ENCODE measurements at regions not wholly inside any gene's neighbourhood (a gene's known extent, or its start where the extent isn't known, plus 50 kb on each side); places are given as distances from the start of the nearest gene placed in this dataset.

GRCh38 chr13:76459863-76460262, 426.3 kb downstream of the KCTD12 start:
- no CpG with 5 or more reads among the region's 4 CpGs for WGBS (ENCODE audit: extremely low coverage, insufficient read length, low lambda C conversion rate)

More at GRCh38 chr13:76459863-76460262, 426.3 kb downstream of the KCTD12 start:
- Histone ChIP-seq H3K23ac (ENCODE audit: insufficient read length, low read depth, low read length) (no peak overlapping the region), H4K20me1 (ENCODE audit: control insufficient read depth, insufficient read depth, insufficient read length) (no peaks in the 10 kb centered on the region), H3K23me2 (ENCODE audit: insufficient read length, low read depth, low read length, poor library complexity, severe bottlenecking) (no peaks in the 10 kb centered on the region), H3K79me2 (ENCODE audit: insufficient read depth, low read length) (no peaks in the 10 kb centered on the region), H2AFZ (ENCODE audit: low read length) (no peak overlapping the region), H3K18ac (ENCODE audit: insufficient read length, low read depth, low read length) (no peak overlapping the region), H3T11ph (ENCODE audit: low read length) (no peak overlapping the region), H2BK20ac (ENCODE audit: low read depth, low read length, poor library complexity, severe bottlenecking) (no peak overlapping the region), H2BK12ac (ENCODE audit: insufficient read length, low read depth, low read length) (no peak overlapping the region), H3K4ac (ENCODE audit: low read depth, low read length) (no peak overlapping the region), H3K14ac (ENCODE audit: insufficient read depth, low read length) (no peak overlapping the region), H4K8ac (replicated peaks; ENCODE audit: insufficient read length, low read depth, low read length) (no peak overlapping the region), H4K5ac (ENCODE audit: insufficient read length, low read depth, low read length) (no peak overlapping the region), H3K27me3 (ENCODE audit: insufficient read depth, low read length) (no peaks in the 10 kb centered on the region), H3K79me1 (ENCODE audit: insufficient read depth, low read depth, low read length, poor library complexity, severe bottlenecking) (no peaks in the 10 kb centered on the region), H2BK120ac (ENCODE audit: low read depth, low read length, poor library complexity, severe bottlenecking) (no peak overlapping the region), H3K9me3 (ENCODE audit: control insufficient read depth, low read depth, low read length) (no peaks in the 10 kb centered on the region), H2BK5ac (ENCODE audit: insufficient read length, low read length) (no peak overlapping the region), H3K56ac (ENCODE audit: insufficient read length, low read depth, low read length) (no peak overlapping the region), H3K27ac (ENCODE audit: insufficient read length, low read depth, low read length) (no peak overlapping the region), H4K91ac (ENCODE audit: insufficient read length, low read depth, low read length) (no peak overlapping the region), H3K4me2 (ENCODE audit: insufficient read depth, insufficient read length, low read length) (no peak overlapping the region), H2AK5ac (ENCODE audit: insufficient read length, low read length) (no peak overlapping the region), H3K9ac (ENCODE audit: extremely low read depth, insufficient read length, low read length) (no peak overlapping the region), H3K4me1 (ENCODE audit: insufficient read depth, low read length) (no peaks in the 10 kb centered on the region), H2BK15ac (ENCODE audit: low read depth, low read length) (no peak overlapping the region)
- H3K27ac Mint-ChIP-seq = no peak overlapping the region
- H3K36me3 Mint-ChIP-seq (ENCODE audit: insufficient read depth in 1 of 3, low read depth in 3 of 3) = no peaks in the 10 kb centered on the region; a peak in 1 of 7 replicates
- H3K27me3 Mint-ChIP-seq (ENCODE audit: low read depth) = no peaks in the 10 kb centered on the region
- no peaks in the 10 kb centered on the region for H3K9me3 Mint-ChIP-seq
- no peak for DNase-seq
- no peaks in the 10 kb centered on the region for H3K4me1 Mint-ChIP-seq
- no peak overlapping the region for H3K4me3 Mint-ChIP-seq
- TF ChIP-seq, protein P1, sequence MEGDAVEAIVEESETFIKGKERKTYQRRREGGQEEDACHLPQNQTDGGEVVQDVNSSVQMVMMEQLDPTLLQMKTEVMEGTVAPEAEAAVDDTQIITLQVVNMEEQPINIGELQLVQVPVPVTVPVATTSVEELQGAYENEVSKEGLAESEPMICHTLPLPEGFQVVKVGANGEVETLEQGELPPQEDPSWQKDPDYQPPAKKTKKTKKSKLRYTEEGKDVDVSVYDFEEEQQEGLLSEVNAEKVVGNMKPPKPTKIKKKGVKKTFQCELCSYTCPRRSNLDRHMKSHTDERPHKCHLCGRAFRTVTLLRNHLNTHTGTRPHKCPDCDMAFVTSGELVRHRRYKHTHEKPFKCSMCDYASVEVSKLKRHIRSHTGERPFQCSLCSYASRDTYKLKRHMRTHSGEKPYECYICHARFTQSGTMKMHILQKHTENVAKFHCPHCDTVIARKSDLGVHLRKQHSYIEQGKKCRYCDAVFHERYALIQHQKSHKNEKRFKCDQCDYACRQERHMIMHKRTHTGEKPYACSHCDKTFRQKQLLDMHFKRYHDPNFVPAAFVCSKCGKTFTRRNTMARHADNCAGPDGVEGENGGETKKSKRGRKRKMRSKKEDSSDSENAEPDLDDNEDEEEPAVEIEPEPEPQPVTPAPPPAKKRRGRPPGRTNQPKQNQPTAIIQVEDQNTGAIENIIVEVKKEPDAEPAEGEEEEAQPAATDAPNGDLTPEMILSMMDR (conservative IDR thresholded peaks at IDR 0.05) = no peak
